ENCODE measurements at regions not wholly inside any gene's neighbourhood (a gene's known extent, or its start where the extent isn't known, plus 50 kb on each side); places are given as distances from the start of the nearest gene placed in this dataset.

GRCh38 chr9:38162332-38163211, 93.5 kb upstream of the SHB start:
- TF ChIP-seq CTCF (IDR thresholded peaks at IDR 0.05; ENCODE audit: low read depth, low read length) (no peak), EZH2phosphoT487 (IDR thresholded peaks at IDR 0.05; ENCODE audit: low read depth) (no peak)

Data from OCI-LY3 (cell line).